Heart left ventricle (tissue), 16 donors: ENCODE measurements at regions not wholly inside any gene's neighbourhood (a gene's known extent, or its start where the extent isn't known, plus 50 kb on each side); places are given as distances from the start of the nearest gene placed in this dataset.

Experiments used
- ATAC-seq, 4 donors: fragments of 200-7000 bp; cut with Tn5 transposase; one replicate each; pipeline ENCODE4 v1.9.1; 2020 to 2022; ENCODE audit warnings: moderate library complexity in 4 of 4, mild to moderate bottlenecking in 3 of 4, moderate number of reproducible peaks in 1 of 4
- DNase-seq, 5 donors: peaks; one replicate each; pipeline ENCODE4 v3.0.0-alpha.2; 2020
- H3K27ac ChIP-seq, 12 donors: fragments of 200-600 bp; sonication (generic) in 4 of 12; one replicate each; pipeline versions ENCODE4 v1.5.0 to v1.8.0; 2016 to 2022; ENCODE audit warnings: mild to moderate bottlenecking in 2 of 12
- H3K27me3 ChIP-seq, 9 donors: fragments of 200-600 bp; sonication (generic) in 2 of 9; one replicate each; pipeline versions ENCODE4 v1.5.1 to v1.8.0; 2016 to 2022; ENCODE audit warnings: mild to moderate bottlenecking in 3 of 9
- H3K36me3 ChIP-seq, 9 donors: fragments of 200-600 bp; sonication (generic) in 2 of 9; one replicate each; pipeline versions ENCODE4 v1.5.0 to v1.8.0; 2018 to 2022; ENCODE audit warnings: mild to moderate bottlenecking in 2 of 9
- H3K4me1 ChIP-seq, 12 donors: fragments of 200-600 bp; sonication (generic) in 4 of 12; one replicate each; pipeline versions ENCODE4 v1.5.0 to v1.8.0; 2016 to 2022; ENCODE audit warnings: mild to moderate bottlenecking in 3 of 12
- H3K4me3 ChIP-seq, 12 donors: fragments of 200-600 bp; sonication (generic) in 4 of 12; one replicate each; pipeline versions ENCODE4 v1.5.0 to v1.8.0; 2017 to 2022; ENCODE audit warnings: mild to moderate bottlenecking in 9 of 12, moderate library complexity in 4 of 12
- H3K9me3 ChIP-seq, 12 donors: fragments of 200-600 bp; sonication (generic) in 4 of 12; one replicate each; pipeline versions ENCODE4 v1.5.0 to v1.8.0; 2016 to 2022; ENCODE audit warnings: mild to moderate bottlenecking in 1 of 12
- CTCF ChIP-seq, 12 donors: fragments of 200-600 bp; sonication (generic) in 4 of 12; IDR thresholded peaks; one replicate each; pipeline versions ENCODE4 v1.5.0 to v1.8.0; 2018 to 2022; ENCODE audit warnings: antibody characterized with exemption in 12 of 12, mild to moderate bottlenecking in 5 of 12
- POLR2A ChIP-seq, 2 donors: fragments of 450-650 bp; IDR thresholded peaks; one replicate each; pipeline ENCODE4 v1.6.1; 2017; ENCODE audit warnings: antibody characterized with exemption in 2 of 2, mild to moderate bottlenecking in 2 of 2, moderate library complexity in 2 of 2
- WGBS, 4 donors: extraction: QIAGEN DNeasy Blood & Tissue Kit in 2 of 4; methylation state at CpG; one replicate each; pipeline versions ENCODE4 v1.1.5 to v1.1.7; 2013 to 2018; 5-methylcytosine and 5-hydroxymethylcytosine counted together
- intact Hi-C, 10 donors: fragments of 100-400 bp; cut with DNase I; formaldehyde crosslinking; loops; one replicate each; pipeline versions ENCODE4 v1.11.1 to v1.14.2; 2022
- donor health status: ischemic (EF 13 %, LVEDD 7.1; RV severe dilation, severe dysfunction).
- donor health status: healthy with polysubstance abuse.
- donor health status: DM: no; HTN: yes; CAD: no.
- donor health status: DM: no; HTN: no; CAD: no.
- donor health status: ischemic (EF 25% LVEDD 6.9; RV normal size, moderate dysfunction).
- donor health status: ischemic (EF 25% LVEDD 5.7; RV mildly dilated, moderate dysfunction).
- donor health status: healthy.
- donor health status: DM: yes; HTN: yes; CAD: no.
- donor health status: ischemic (EF 35%, LVEDD 5.7; RV mildly dilated, moderate dysfunction).
- donor health status: nonischemic (EF 11% LVEDD 7.7; RV severe dilation, severe dysfunction).
- donor health status: DM: yes; HTN: yes; CAD: no.
- donor health status: PGD.
- donor health status: ischemic (EF 29% LVEDD 5.4; RV normal size, mild dysfunction).
- donor health status: nonischemic (EF 23%, LVEDD 6.1; RV moderate dilation, normal function).

DNA sequence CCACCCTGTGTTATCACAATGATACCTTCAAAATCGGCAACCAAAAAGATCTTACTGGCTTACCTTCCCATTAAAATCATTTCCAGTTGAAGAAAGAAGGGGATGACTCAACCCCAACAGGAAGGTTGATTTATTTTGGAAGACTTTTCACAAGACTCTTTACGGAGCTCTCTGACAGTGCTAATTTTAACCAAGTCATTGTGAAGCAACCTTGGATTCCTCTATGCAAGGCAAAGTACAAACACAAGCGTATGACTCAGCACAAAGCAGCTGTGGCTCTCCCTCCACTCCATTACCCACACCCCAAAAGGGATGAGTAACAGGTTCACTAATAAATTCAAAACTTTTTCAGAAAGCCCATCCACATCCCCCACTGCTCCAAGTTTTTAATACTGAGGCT lies 213.8 kb upstream of the FGF13 start:
- WGBS, 4 donors = 53 to 73% (median 68%) methylated on average over 3 of the region's 3 CpGs
- no peaks in the 10 kb centered on the region for H3K36me3 ChIP-seq
- H3K4me3 ChIP-seq = no peak overlapping the region
- ATAC-seq = peak in 1 of 4 donors; percentile 48
- no peaks in the 10 kb centered on the region for H3K4me1 ChIP-seq
- H3K27me3 ChIP-seq = no peaks in the 10 kb centered on the region
- H3K27ac ChIP-seq = no peak overlapping the region
- DNase-seq = no peak
- H3K9me3 ChIP-seq = no peaks in the 10 kb centered on the region
- intact Hi-C loops = no loop called here
- TF ChIP-seq POLR2A (IDR thresholded peaks at IDR 0.05) = no peak
- no peak for TF ChIP-seq CTCF (IDR thresholded peaks at IDR 0.05)

DNA sequence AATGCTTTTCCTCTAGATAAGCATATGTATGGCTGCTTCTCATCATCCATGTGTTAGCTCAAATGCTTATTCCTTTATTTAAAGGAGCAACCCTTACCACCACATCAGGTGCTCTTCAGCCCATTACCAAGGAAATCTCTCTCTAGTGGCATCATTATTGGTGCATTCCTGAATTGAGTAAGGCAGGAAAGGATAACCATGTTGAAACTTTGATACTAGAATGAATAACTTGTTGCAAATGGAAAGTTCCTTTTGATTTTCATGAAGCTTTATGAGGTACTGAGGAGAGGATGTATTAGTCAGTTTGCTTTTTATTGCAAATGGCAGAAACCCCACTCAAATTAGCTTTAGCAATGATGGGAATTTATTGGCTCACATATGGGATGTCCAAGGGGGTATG lies 212.3 kb upstream of the FGF13 start:
- H3K27ac ChIP-seq = no peak overlapping the region
- intact Hi-C loops = no loop called here

GRCh38 chrX:138921031-138921430 lies 209.5 kb upstream of the FGF13 start:
- TF ChIP-seq POLR2A (IDR thresholded peaks at IDR 0.05) (no peak), CTCF (IDR thresholded peaks at IDR 0.05) (no peak)
- no peak overlapping the region for H3K4me3 ChIP-seq
- H3K9me3 ChIP-seq = no peaks in the 10 kb centered on the region
- intact Hi-C loops = no loop called here
- no peak for ATAC-seq
- H3K27ac ChIP-seq = no peak overlapping the region
- 18 to 78% (median 30%) methylated on average over 2 of the region's 2 CpGs for WGBS, 4 donors
- no peaks in the 10 kb centered on the region for H3K36me3 ChIP-seq
- no peaks in the 10 kb centered on the region for H3K4me1 ChIP-seq
- DNase-seq = no peak
- peaks cover 0 to 3% (median 0%) of the 10 kb centered on the region in 9 donors for H3K27me3 ChIP-seq

More for the DNA sequence above, 212.3 kb upstream of the FGF13 start:
- ATAC-seq (no peak), DNase-seq (no peak)
- no peaks in the 10 kb centered on the region for H3K9me3 ChIP-seq
- no peaks in the 10 kb centered on the region for H3K27me3 ChIP-seq
- H3K36me3 ChIP-seq = no peaks in the 10 kb centered on the region
- H3K4me3 ChIP-seq = no peak overlapping the region
- no peaks in the 10 kb centered on the region for H3K4me1 ChIP-seq
- TF ChIP-seq CTCF (IDR thresholded peaks at IDR 0.05) (no peak), POLR2A (IDR thresholded peaks at IDR 0.05) (no peak)

DNA sequence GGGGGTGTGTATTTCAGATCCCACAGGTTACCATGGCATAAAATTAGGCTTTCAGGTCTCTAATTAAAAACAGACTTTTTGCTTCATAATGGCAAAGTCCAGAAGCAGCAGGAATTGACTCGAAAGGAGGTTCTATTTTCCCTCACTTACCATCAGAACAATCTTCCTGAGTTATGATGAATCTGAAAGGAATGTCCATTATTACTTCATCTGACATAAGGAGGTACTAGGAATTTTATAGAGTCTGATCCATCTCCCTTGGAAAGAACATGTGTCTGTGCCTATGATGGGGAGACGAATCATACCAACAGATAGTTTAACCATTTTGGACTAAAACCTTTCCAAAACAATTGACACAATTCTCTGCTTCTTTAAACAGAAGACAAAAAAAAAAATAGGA lies 206.3 kb upstream of the FGF13 start:
- Histone ChIP-seq H3K9me3 (no peaks in the 10 kb centered on the region), H3K27ac (no peak overlapping the region), H3K27me3 (peaks cover 0 to 9% (median 0%) of the 10 kb centered on the region in 9 donors), H3K4me3 (no peak overlapping the region), H3K4me1 (no peaks in the 10 kb centered on the region), H3K36me3 (no peaks in the 10 kb centered on the region)
- 31 to 57% (median 55%) methylated on average over 2 of the region's 2 CpGs for WGBS, 4 donors
- ATAC-seq = no peak
- TF ChIP-seq POLR2A (IDR thresholded peaks at IDR 0.05) (no peak), CTCF (IDR thresholded peaks at IDR 0.05) (no peak)
- intact Hi-C loops = loop anchor here in 1 of 10 donors (10.0 kb wide), 1 partner anchor 57 kb away; no protein-coding TSS in a partner anchor
- DNase-seq = no peak
